Stomach (tissue), 8 donors: ENCODE measurements at regions not wholly inside any gene's neighbourhood (a gene's known extent, or its start where the extent isn't known, plus 50 kb on each side); places are given as distances from the start of the nearest gene placed in this dataset.
"Not testable (repeated sequence)": the region's sequence is repeated elsewhere in the genome, so short reads cannot be mapped to it uniquely, and the experiment has no call there.

Experiments used
- DNase-seq, 2 donors: peaks; one replicate each; pipeline versions ENCODE4 v3.0.0 to v3.0.0-alpha.2; 2013 to 2019
- H3K27ac ChIP-seq, 5 donors: fragments of 200-600 bp in 4 of 5; sonication (generic) in 4 of 5; one replicate each; pipeline ENCODE4 v1.5.1; 2013 to 2019; ENCODE audit warnings: mild to moderate bottlenecking in 1 of 5, moderate library complexity in 1 of 5
- H3K27me3 ChIP-seq, 3 donors: fragments of 200-600 bp; sonication (generic); one replicate each; pipeline ENCODE4 v1.5.1; 2017 to 2019; ENCODE audit warnings: mixed run types in 1 of 3
- H3K36me3 ChIP-seq, 4 donors: fragments of 200-600 bp; sonication (generic); 1 replicate in 3 of 4; 2 replicates in 1 of 4; pipeline ENCODE4 v1.5.1; 2016 to 2019
- H3K4me1 ChIP-seq, 4 donors: fragments of 200-600 bp; sonication (generic); one replicate each; pipeline ENCODE4 v1.5.1; 2016 to 2019
- H3K4me3 ChIP-seq, 4 donors: fragments of 200-600 bp; sonication (generic) in 3 of 4; one replicate each; pipeline ENCODE4 v1.5.1; 2016 to 2019; ENCODE audit warnings: mild to moderate bottlenecking in 1 of 4
- H3K9me3 ChIP-seq, 4 donors: fragments of 200-600 bp; sonication (generic); one replicate each; pipeline ENCODE4 v1.5.1; 2016 to 2019
- CTCF ChIP-seq, 7 experiments: fragments of 450-650 bp in 4 of 7; fragments of 200-600 bp in 3 of 7; sonication (generic) in 3 of 7; IDR thresholded peaks; one replicate each; pipeline ENCODE4 v1.5.1; 2016 to 2019; ENCODE audit warnings: antibody characterized with exemption in 7 of 7, control low read depth in 2 of 7, mild to moderate bottlenecking in 1 of 7
- EP300 ChIP-seq: sonication (generic); formaldehyde crosslinking; IDR thresholded peaks from one replicate; pipeline ENCODE4 v1.6.1; 2017; ENCODE audit warnings: antibody characterized with exemption
- POLR2A ChIP-seq, 4 donors: fragments of 450-650 bp; IDR thresholded peaks; one replicate each; pipeline ENCODE4 v1.6.1; 2016; ENCODE audit warnings: antibody characterized with exemption in 4 of 4, control low read depth in 2 of 4, mild to moderate bottlenecking in 1 of 4, moderate library complexity in 1 of 4
- POLR2AphosphoS5 ChIP-seq, 3 donors: sonication (generic); formaldehyde crosslinking; IDR thresholded peaks; one replicate each; pipeline ENCODE4 v1.6.1; 2016; ENCODE audit warnings: antibody characterized with exemption in 3 of 3
- WGBS, 5 donors: extraction: QIAGEN DNeasy Blood & Tissue Kit in 3 of 5; methylation state at CpG; one replicate each; pipeline versions ENCODE4 v1.1.5 to v1.1.7; 2013 to 2018; 5-methylcytosine and 5-hydroxymethylcytosine counted together
- intact Hi-C: fragments of 100-400 bp; cut with DNase I; formaldehyde crosslinking; loops from one replicate; pipeline ENCODE4 v1.15.1; 2023; ENCODE audit warnings: low total_unique reads
- donor health status: healthy with polysubstance abuse.
- donor health status: Bipolar disorder and iron deficiency.
- donor health status: healthy.

GRCh38 chr3:146705225-146705624 lies 100.1 kb upstream of the PLSCR5 start:
- no peak overlapping the region for H3K4me3 ChIP-seq
- no peaks in the 10 kb centered on the region for H3K27me3 ChIP-seq
- intact Hi-C loops, result no loop called here
- WGBS, 5 donors, result 28 to 53% (median 48%) methylated on average over 2 of the region's 2 CpGs
- H3K36me3 ChIP-seq, result no peaks in the 10 kb centered on the region
- H3K27ac ChIP-seq, result no peak overlapping the region
- H3K4me1 ChIP-seq, result no peaks in the 10 kb centered on the region
- TF ChIP-seq POLR2AphosphoS5 (IDR thresholded peaks at IDR 0.05) (no peak), EP300 (no peak), CTCF (IDR thresholded peaks at IDR 0.05) (no peak), POLR2A (IDR thresholded peaks at IDR 0.05) (no peak)
- no peak for DNase-seq
- H3K9me3 ChIP-seq, result no peaks in the 10 kb centered on the region

- WGBS, 5 donors, result 76 to 89% (median 85%) methylated on average over 5 of the region's 5 CpGs
- no peak overlapping the region for H3K27ac ChIP-seq
Measured at GRCh38 chr3:146702237-146702636, 97.1 kb upstream of the PLSCR5 start.

GRCh38 chr3:146701246-146701645 lies 96.1 kb upstream of the PLSCR5 start:
- intact Hi-C loops, result no loop called here
- no peaks in the 10 kb centered on the region for H3K4me1 ChIP-seq

More at GRCh38 chr3:146702237-146702636, 97.1 kb upstream of the PLSCR5 start:
- TF ChIP-seq POLR2AphosphoS5 (IDR thresholded peaks at IDR 0.05) (no peak), CTCF (IDR thresholded peaks at IDR 0.05) (no peak), EP300 (no peak), POLR2A (IDR thresholded peaks at IDR 0.05) (no peak)
- H3K4me3 ChIP-seq, result no peak overlapping the region
- H3K27me3 ChIP-seq, result no peaks in the 10 kb centered on the region
- DNase-seq, result no peak
- no peaks in the 10 kb centered on the region for H3K36me3 ChIP-seq
- H3K9me3 ChIP-seq, result no peaks in the 10 kb centered on the region
- no peaks in the 10 kb centered on the region for H3K4me1 ChIP-seq
- intact Hi-C loops, result no loop called here

GRCh38 chr3:146700025-146700424 lies 94.9 kb upstream of the PLSCR5 start:
- H3K27ac ChIP-seq, H3K36me3 ChIP-seq, H3K4me3 ChIP-seq, H3K4me1 ChIP-seq, H3K9me3 ChIP-seq, intact Hi-C loops, H3K27me3 ChIP-seq, DNase-seq: not testable (repeated sequence)

More at GRCh38 chr3:146701246-146701645, 96.1 kb upstream of the PLSCR5 start:
- no peak for TF ChIP-seq EP300
- no peak for TF ChIP-seq POLR2A (IDR thresholded peaks at IDR 0.05)
- TF ChIP-seq CTCF (IDR thresholded peaks at IDR 0.05), result no peak
- TF ChIP-seq POLR2AphosphoS5 (IDR thresholded peaks at IDR 0.05), result no peak
- 62 to 79% (median 74%) methylated on average over 3 of the region's 3 CpGs for WGBS, 5 donors
- H3K27ac ChIP-seq, result no peak overlapping the region
- no peak overlapping the region for H3K4me3 ChIP-seq
- no peaks in the 10 kb centered on the region for H3K9me3 ChIP-seq
- no peaks in the 10 kb centered on the region for H3K36me3 ChIP-seq
- no peak for DNase-seq
- no peaks in the 10 kb centered on the region for H3K27me3 ChIP-seq

- no peak overlapping the region for H3K27ac ChIP-seq
- intact Hi-C loops, result no loop called here
- no peaks in the 10 kb centered on the region for H3K36me3 ChIP-seq
- H3K4me3 ChIP-seq, result no peak overlapping the region
- H3K9me3 ChIP-seq, result peaks cover 0 to 13% (median 5%) of the 10 kb centered on the region in 4 donors
- DNase-seq, result no peak
- H3K27me3 ChIP-seq, result no peaks in the 10 kb centered on the region
- TF ChIP-seq CTCF (IDR thresholded peaks at IDR 0.05) (no peak), POLR2A (IDR thresholded peaks at IDR 0.05) (no peak), EP300 (no peak), POLR2AphosphoS5 (IDR thresholded peaks at IDR 0.05) (no peak)
- WGBS, 5 donors, result 84 to 100% (median 94%) methylated on average over 2 of the region's 2 CpGs
- no peaks in the 10 kb centered on the region for H3K4me1 ChIP-seq
Measured at GRCh38 chr3:146692254-146692653, 87.1 kb upstream of the PLSCR5 start.
